A673 (cell line): ENCODE measurements at regions not wholly inside any gene's neighbourhood (a gene's known extent, or its start where the extent isn't known, plus 50 kb on each side); places are given as distances from the start of the nearest gene placed in this dataset.

Source experiments
- EZH2 ChIP-seq: fragments of 200-600 bp; sonication (generic); IDR thresholded peaks from 2 replicates; pipeline ENCODE4 v1.6.1; 2017; ENCODE audit warnings: borderline replicate concordance, low read depth, mild to moderate bottlenecking, mixed read lengths, antibody characterized with exemption, low read length; ENCODE audit not compliant: poor library complexity, severe bottlenecking
- TF ChIP-seq, protein P1 (sequence below): fragments of 300-800, 200-600 bp; sonication (generic); conservative IDR thresholded peaks from 2 replicates; pipeline ENCODE4 v1.5.1; 2017; ENCODE audit warnings: low read depth, mild to moderate bottlenecking, antibody characterized with exemption, low read length, moderate library complexity, mixed read lengths

DNA sequence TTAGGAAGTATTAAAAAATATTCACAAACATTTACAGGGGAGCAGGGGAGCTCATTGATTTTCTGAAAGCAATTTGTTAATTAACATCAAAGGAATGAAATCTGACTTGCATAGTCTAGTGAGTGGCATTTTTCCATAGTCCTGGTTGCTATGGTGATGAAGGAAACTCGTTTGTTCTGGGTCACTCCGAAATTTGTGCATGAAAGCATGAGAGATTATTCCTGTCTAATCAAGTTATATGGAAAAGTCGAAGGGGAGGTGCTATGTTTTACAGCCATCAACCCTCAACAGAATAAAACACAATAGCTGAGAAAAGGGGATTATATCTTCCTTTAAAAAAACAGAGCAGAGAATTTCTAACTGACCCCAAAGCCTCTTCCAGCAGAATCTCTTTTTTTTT, 1495.7 kb upstream of the WWC1 start:
- TF ChIP-seq, protein P1, sequence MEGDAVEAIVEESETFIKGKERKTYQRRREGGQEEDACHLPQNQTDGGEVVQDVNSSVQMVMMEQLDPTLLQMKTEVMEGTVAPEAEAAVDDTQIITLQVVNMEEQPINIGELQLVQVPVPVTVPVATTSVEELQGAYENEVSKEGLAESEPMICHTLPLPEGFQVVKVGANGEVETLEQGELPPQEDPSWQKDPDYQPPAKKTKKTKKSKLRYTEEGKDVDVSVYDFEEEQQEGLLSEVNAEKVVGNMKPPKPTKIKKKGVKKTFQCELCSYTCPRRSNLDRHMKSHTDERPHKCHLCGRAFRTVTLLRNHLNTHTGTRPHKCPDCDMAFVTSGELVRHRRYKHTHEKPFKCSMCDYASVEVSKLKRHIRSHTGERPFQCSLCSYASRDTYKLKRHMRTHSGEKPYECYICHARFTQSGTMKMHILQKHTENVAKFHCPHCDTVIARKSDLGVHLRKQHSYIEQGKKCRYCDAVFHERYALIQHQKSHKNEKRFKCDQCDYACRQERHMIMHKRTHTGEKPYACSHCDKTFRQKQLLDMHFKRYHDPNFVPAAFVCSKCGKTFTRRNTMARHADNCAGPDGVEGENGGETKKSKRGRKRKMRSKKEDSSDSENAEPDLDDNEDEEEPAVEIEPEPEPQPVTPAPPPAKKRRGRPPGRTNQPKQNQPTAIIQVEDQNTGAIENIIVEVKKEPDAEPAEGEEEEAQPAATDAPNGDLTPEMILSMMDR = no peak
- no peak for TF ChIP-seq EZH2
